ENCODE measurements at regions not wholly inside any gene's neighbourhood (a gene's known extent, or its start where the extent isn't known, plus 50 kb on each side); places are given as distances from the start of the nearest gene placed in this dataset.
"Not testable (repeated sequence)": the region's sequence is repeated elsewhere in the genome, so short reads cannot be mapped to it uniquely, and the experiment has no call there.

GRCh38 chr10:125605167-125605566 lies 77.8 kb downstream of the TEX36 start:
- DNase-seq (ENCODE audit: low read depth, low spot score) = no peak
- TF ChIP-seq POLR2AphosphoS5 (IDR thresholded peaks at IDR 0.05; ENCODE audit: borderline replicate concordance, low read depth, low read length) = no peak
- no peak for TF ChIP-seq FOXP2 (optimal IDR thresholded peaks at IDR 0.05; ENCODE audit: control extremely low read depth, extremely low read length, insufficient read depth)
- TF ChIP-seq EZH2 (IDR thresholded peaks at IDR 0.05) = no peak
- Histone ChIP-seq H3K4me3 (no peak overlapping the region), H3K36me3 (ENCODE audit: insufficient read depth, low read length) (no peaks in the 10 kb centered on the region), H3K9ac (ENCODE audit: insufficient read length) (no peak overlapping the region), H3K9me3 (ENCODE audit: low read depth, low read length) (no peaks in the 10 kb centered on the region), H3K27ac (no peak overlapping the region)

DNA sequence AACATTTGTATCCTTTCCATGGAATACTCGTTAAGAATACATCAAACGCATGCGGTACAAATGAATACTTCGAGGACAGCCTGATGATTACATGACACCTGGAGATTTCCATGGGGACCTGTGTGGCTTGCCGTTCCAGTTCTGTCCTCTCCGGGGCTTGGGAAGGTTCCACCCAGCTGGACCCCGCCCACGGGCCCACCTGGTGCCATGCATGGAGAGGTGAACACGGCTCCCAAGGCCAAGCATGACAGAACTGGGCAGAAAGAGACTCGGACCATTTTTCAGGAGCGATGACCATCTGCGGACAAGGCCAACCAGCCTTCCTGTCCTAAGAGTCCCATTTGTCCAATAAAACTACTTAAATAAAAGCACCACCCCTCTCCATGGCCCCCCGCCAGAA lies 80.1 kb downstream of the TEX36 start:
- TF ChIP-seq FOXP2 (optimal IDR thresholded peaks at IDR 0.05; ENCODE audit: control extremely low read depth, extremely low read length, insufficient read depth) (no peak), EZH2 (IDR thresholded peaks at IDR 0.05) (no peak), POLR2AphosphoS5 (IDR thresholded peaks at IDR 0.05; ENCODE audit: borderline replicate concordance, low read depth, low read length) (no peak)
- no peaks in the 10 kb centered on the region for H3K36me3 ChIP-seq (ENCODE audit: insufficient read depth, low read length)
- DNase-seq (ENCODE audit: low read depth, low spot score) = no peak
- H3K4me3 ChIP-seq = no peak overlapping the region
- H3K9me3 ChIP-seq (ENCODE audit: low read depth, low read length) = no peaks in the 10 kb centered on the region
- H3K27ac ChIP-seq = no peak overlapping the region
- H3K9ac ChIP-seq (ENCODE audit: insufficient read length) = no peak overlapping the region

DNA sequence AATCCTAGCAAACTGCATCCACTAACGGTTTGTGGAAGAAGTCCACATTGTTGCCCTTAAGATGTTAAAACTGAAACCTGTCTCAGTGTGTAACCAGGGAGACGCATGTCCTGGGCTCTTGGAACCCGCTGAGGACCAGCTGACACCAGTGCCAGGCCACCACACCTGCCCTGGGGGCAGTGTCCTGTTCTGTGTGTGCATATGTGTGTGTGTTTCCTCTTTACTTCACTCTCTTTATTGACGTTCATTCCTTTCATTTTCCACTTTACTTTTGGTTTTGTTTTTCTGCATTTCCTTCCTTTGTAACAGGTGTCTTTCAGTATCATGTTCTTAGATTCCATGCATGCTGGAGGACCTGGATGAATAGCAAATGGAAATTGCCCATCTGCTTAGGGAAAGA lies 83.8 kb downstream of the TEX36 start:
- Histone ChIP-seq H3K36me3 (ENCODE audit: insufficient read depth, low read length) (no peaks in the 10 kb centered on the region), H3K9ac (ENCODE audit: insufficient read length) (no peak overlapping the region), H3K4me3 (no peak overlapping the region), H3K27ac (no peak overlapping the region), H3K9me3 (ENCODE audit: low read depth, low read length) (no peaks in the 10 kb centered on the region)
- TF ChIP-seq FOXP2 (optimal IDR thresholded peaks at IDR 0.05; ENCODE audit: control extremely low read depth, extremely low read length, insufficient read depth) = no peak
- no peak for DNase-seq (ENCODE audit: low read depth, low spot score)

DNA sequence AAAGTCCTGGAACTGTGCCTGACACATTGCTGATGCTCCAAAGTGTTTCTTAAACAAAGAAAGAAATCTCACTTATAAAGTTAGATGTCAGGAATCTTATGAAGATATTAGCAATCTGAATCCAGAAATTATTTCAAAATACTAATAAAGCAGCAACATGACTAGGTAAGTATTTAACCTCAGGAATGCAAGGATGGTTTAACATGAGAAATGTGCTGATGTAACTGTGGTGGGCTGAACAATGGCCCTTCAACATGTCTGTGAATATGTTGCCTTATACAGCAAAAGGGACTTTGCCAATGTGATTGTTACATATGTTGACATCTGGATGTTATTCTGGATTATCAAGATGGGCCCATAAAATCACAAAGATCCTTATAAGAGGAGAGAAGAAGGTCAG lies 87.1 kb downstream of the TEX36 start:
- Histone ChIP-seq H3K4me3 (no peak overlapping the region), H3K9ac (ENCODE audit: insufficient read length) (no peak overlapping the region), H3K27ac (no peak overlapping the region), H3K9me3 (ENCODE audit: low read depth, low read length) (no peaks in the 10 kb centered on the region), H3K36me3 (ENCODE audit: insufficient read depth, low read length) (no peaks in the 10 kb centered on the region)
- DNase-seq (ENCODE audit: low read depth, low spot score) = no peak
- TF ChIP-seq POLR2AphosphoS5 (IDR thresholded peaks at IDR 0.05; ENCODE audit: borderline replicate concordance, low read depth, low read length) = no peak
- no peak for TF ChIP-seq FOXP2 (optimal IDR thresholded peaks at IDR 0.05; ENCODE audit: control extremely low read depth, extremely low read length, insufficient read depth)

DNA sequence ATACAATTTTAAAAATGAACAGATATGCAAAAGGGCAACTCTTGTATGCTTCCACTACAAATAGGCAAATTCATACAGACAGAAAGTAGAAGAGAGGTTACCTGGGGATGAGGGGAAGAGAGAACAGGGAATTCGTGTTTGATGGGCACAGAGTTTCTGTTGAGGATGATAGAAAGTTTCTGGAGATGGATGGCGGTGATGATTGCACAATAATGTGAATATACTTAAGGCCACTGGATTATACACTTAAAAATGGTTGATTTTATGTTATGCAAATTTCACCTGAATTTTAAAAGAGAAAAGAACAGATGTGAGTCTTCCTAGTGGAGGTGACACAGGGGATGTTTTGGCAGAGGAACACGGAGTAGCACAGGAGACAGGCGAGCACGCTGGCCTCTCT lies 89.3 kb downstream of the TEX36 start:
- H3K9me3 ChIP-seq (ENCODE audit: low read depth, low read length) = no peaks in the 10 kb centered on the region
- no peaks in the 10 kb centered on the region for H3K36me3 ChIP-seq (ENCODE audit: insufficient read depth, low read length)
- no peak overlapping the region for H3K4me3 ChIP-seq
- no peak for DNase-seq (ENCODE audit: low read depth, low spot score)
- H3K9ac ChIP-seq (ENCODE audit: insufficient read length) = no peak overlapping the region
- no peak overlapping the region for H3K27ac ChIP-seq
- TF ChIP-seq EZH2 (IDR thresholded peaks at IDR 0.05) = no peak
- no peak for TF ChIP-seq POLR2AphosphoS5 (IDR thresholded peaks at IDR 0.05; ENCODE audit: borderline replicate concordance, low read depth, low read length)
- no peak for TF ChIP-seq FOXP2 (optimal IDR thresholded peaks at IDR 0.05; ENCODE audit: control extremely low read depth, extremely low read length, insufficient read depth)

- Histone ChIP-seq H3K27ac (no peak overlapping the region), H3K9me3 (ENCODE audit: low read depth, low read length) (no peaks in the 10 kb centered on the region), H3K9ac (ENCODE audit: insufficient read length) (no peak overlapping the region), H3K4me3 (no peak overlapping the region), H3K36me3 (ENCODE audit: insufficient read depth, low read length) (no peaks in the 10 kb centered on the region)
- no peak for DNase-seq (ENCODE audit: low read depth, low spot score)
- TF ChIP-seq FOXP2 (optimal IDR thresholded peaks at IDR 0.05; ENCODE audit: control extremely low read depth, extremely low read length, insufficient read depth) (no peak), POLR2AphosphoS5 (IDR thresholded peaks at IDR 0.05; ENCODE audit: borderline replicate concordance, low read depth, low read length) (no peak), EZH2 (IDR thresholded peaks at IDR 0.05) (no peak)
These were observed 90.1 kb downstream of the TEX36 start for GRCh38 chr10:125592897-125593296.

GRCh38 chr10:125591886-125592285 lies 91.1 kb downstream of the TEX36 start:
- no peak overlapping the region for H3K9ac ChIP-seq (ENCODE audit: insufficient read length)
- no peak overlapping the region for H3K4me3 ChIP-seq
- no peak overlapping the region for H3K27ac ChIP-seq
- TF ChIP-seq FOXP2 (optimal IDR thresholded peaks at IDR 0.05; ENCODE audit: control extremely low read depth, extremely low read length, insufficient read depth) = no peak
- no peak for TF ChIP-seq EZH2 (IDR thresholded peaks at IDR 0.05)
- no peak for TF ChIP-seq POLR2AphosphoS5 (IDR thresholded peaks at IDR 0.05; ENCODE audit: borderline replicate concordance, low read depth, low read length)
- no peaks in the 10 kb centered on the region for H3K9me3 ChIP-seq (ENCODE audit: low read depth, low read length)
- DNase-seq (ENCODE audit: low read depth, low spot score) = no peak
- H3K36me3 ChIP-seq (ENCODE audit: insufficient read depth, low read length) = no peaks in the 10 kb centered on the region

GRCh38 chr10:125588738-125589137 lies 94.2 kb downstream of the TEX36 start:
- DNase-seq (ENCODE audit: low read depth, low spot score); H3K9ac ChIP-seq (ENCODE audit: insufficient read length); H3K27ac ChIP-seq; H3K9me3 ChIP-seq (ENCODE audit: low read depth, low read length); H3K36me3 ChIP-seq (ENCODE audit: insufficient read depth, low read length); H3K4me3 ChIP-seq: not testable (repeated sequence)

DNA sequence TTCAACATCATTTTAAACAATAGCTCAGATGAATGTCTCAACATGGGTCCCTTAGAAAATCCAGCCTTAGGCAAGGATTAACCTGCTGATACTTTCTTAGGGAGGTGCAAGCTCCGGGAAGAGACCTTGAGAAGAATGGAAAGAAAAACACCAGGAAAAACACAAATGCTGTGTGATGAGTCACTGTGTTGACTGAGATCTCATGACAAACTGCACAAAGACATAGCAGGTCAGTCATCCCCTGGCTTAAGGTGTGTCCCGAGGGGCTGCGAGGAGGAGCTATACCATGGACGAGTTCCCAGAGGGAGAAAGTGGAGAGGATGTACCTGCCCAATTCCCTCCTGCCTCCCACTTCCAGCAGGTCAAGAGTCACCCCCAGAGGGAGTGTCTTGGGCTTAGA lies 98.0 kb downstream of the TEX36 start:
- Histone ChIP-seq H3K27ac (no peak overlapping the region), H3K36me3 (ENCODE audit: insufficient read depth, low read length) (no peaks in the 10 kb centered on the region), H3K9me3 (ENCODE audit: low read depth, low read length) (no peaks in the 10 kb centered on the region), H3K4me3 (no peak overlapping the region), H3K9ac (ENCODE audit: insufficient read length) (no peak overlapping the region)
- DNase-seq (ENCODE audit: low read depth, low spot score) = no peak
- no peak for TF ChIP-seq FOXP2 (optimal IDR thresholded peaks at IDR 0.05; ENCODE audit: control extremely low read depth, extremely low read length, insufficient read depth)
- no peak for TF ChIP-seq POLR2AphosphoS5 (IDR thresholded peaks at IDR 0.05; ENCODE audit: borderline replicate concordance, low read depth, low read length)
- no peak for TF ChIP-seq EZH2 (IDR thresholded peaks at IDR 0.05)

All from SK-N-MC (cell line).